IPS DF 6.9 (cell line): ENCODE measurements at regions not wholly inside any gene's neighbourhood (a gene's known extent, or its start where the extent isn't known, plus 50 kb on each side); places are given as distances from the start of the nearest gene placed in this dataset.

Experiments
- DNase-seq: peaks from one replicate; pipeline ENCODE4 v3.0.0-alpha.2; 2013; ENCODE audit warnings: low read depth, low spot score
- H3K27ac ChIP-seq: one replicate; pipeline ENCODE4 v1.5.1; 2013; ENCODE audit warnings: low read length, control low read depth
- H3K27me3 ChIP-seq: 2 replicates; pipeline ENCODE4 v1.6.1; 2013; ENCODE audit warnings: mild to moderate bottlenecking, low read length; ENCODE audit not compliant: control insufficient read depth, insufficient read depth
- H3K36me3 ChIP-seq: 2 replicates; pipeline ENCODE4 v1.6.1; 2013; ENCODE audit warnings: low read length; ENCODE audit not compliant: control insufficient read depth, insufficient read depth
- H3K4me1 ChIP-seq: 2 replicates; pipeline ENCODE4 v1.6.1; 2013; ENCODE audit warnings: low read length; ENCODE audit not compliant: control insufficient read depth, insufficient read depth
- H3K4me3 ChIP-seq: 2 replicates; pipeline ENCODE4 v1.5.1; 2013; ENCODE audit warnings: mild to moderate bottlenecking, low read length
- H3K9me3 ChIP-seq: 2 replicates; pipeline ENCODE4 v1.6.1; 2013; ENCODE audit warnings: low read length, inconsistent platforms; ENCODE audit not compliant: control insufficient read depth, insufficient read depth
- WGBS: extraction: QIAGEN DNeasy Blood & Tissue Kit; methylation state at CpG from one replicate; pipeline ENCODE4 v1.1.7; 2013; ENCODE audit warnings: mixed read lengths, missing lambda C conversion rate; ENCODE audit not compliant: insufficient read length, insufficient coverage; 5-methylcytosine and 5-hydroxymethylcytosine counted together

DNA sequence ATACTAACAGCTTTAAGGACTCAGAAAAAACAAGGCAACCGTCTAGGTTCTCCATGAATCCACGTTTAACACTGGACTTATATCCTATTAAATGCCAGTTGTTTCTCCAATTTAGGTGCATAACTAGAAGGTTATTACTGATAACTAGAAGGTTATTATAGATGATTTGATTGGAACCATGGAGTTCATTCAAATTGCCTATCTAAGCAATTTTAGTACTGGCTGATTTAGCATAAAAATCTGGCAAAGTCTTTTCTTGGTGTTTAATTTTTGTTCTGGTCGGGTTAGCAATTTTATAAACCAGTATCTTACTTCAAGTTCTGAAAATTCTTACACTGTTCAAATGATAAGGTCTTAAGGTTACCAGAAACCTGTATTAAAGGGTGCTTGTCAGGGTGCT lies 672.8 kb upstream of the GNPDA2 start:
- Histone ChIP-seq H3K27me3 (no peaks in the 10 kb centered on the region), H3K4me3 (no peak overlapping the region), H3K9me3 (no peaks in the 10 kb centered on the region), H3K4me1 (no peaks in the 10 kb centered on the region), H3K36me3 (no peaks in the 10 kb centered on the region), H3K27ac (no peak overlapping the region)
- WGBS: no CpG with 5 or more reads among the region's 3 CpGs
- DNase-seq: no peak

DNA sequence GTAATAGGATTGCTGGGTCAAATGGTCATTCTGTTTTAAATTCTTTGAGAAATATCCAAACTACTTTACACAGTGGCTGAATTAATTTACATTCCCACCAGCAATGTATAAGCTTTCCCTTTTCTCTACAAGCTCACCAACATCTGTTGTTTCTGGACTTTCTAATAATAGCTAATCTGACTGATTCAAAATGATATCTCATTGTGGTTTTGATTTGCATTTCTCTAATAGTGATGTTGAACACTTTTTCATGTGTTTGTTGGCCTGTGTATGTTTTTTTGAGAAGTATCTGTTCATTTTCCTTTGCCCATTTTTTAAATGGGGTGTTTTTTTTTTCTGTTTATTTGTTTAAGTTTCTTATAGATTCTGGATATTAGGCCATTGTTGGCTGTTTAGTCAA lies 659.0 kb upstream of the GNPDA2 start:
- Histone ChIP-seq H3K4me1 (no peaks in the 10 kb centered on the region), H3K9me3 (no peaks in the 10 kb centered on the region), H3K4me3 (no peak overlapping the region), H3K27me3 (no peaks in the 10 kb centered on the region), H3K27ac (no peak overlapping the region), H3K36me3 (no peaks in the 10 kb centered on the region)
- no peak for DNase-seq

GRCh38 chr4:45370408-45370807 lies 644.1 kb upstream of the GNPDA2 start:
- WGBS: no CpG with 5 or more reads among the region's 2 CpGs
- DNase-seq: no peak

GRCh38 chr4:45368832-45369231 lies 642.5 kb upstream of the GNPDA2 start:
- 100% methylated on average over 1 of the region's 1 CpG for WGBS
- no peak overlapping the region for H3K27ac ChIP-seq
- DNase-seq: no peak
- H3K36me3 ChIP-seq: no peaks in the 10 kb centered on the region
- no peak overlapping the region for H3K4me3 ChIP-seq
- H3K4me1 ChIP-seq: no peaks in the 10 kb centered on the region
- H3K27me3 ChIP-seq: no peaks in the 10 kb centered on the region
- peaks cover 2% of the 10 kb centered on the region for H3K9me3 ChIP-seq

More at GRCh38 chr4:45370408-45370807, 644.1 kb upstream of the GNPDA2 start:
- no peaks in the 10 kb centered on the region for H3K27me3 ChIP-seq
- no peaks in the 10 kb centered on the region for H3K4me1 ChIP-seq
- no peaks in the 10 kb centered on the region for H3K36me3 ChIP-seq
- peaks cover 2% of the 10 kb centered on the region for H3K9me3 ChIP-seq
- H3K4me3 ChIP-seq: no peak overlapping the region
- no peak overlapping the region for H3K27ac ChIP-seq

DNA sequence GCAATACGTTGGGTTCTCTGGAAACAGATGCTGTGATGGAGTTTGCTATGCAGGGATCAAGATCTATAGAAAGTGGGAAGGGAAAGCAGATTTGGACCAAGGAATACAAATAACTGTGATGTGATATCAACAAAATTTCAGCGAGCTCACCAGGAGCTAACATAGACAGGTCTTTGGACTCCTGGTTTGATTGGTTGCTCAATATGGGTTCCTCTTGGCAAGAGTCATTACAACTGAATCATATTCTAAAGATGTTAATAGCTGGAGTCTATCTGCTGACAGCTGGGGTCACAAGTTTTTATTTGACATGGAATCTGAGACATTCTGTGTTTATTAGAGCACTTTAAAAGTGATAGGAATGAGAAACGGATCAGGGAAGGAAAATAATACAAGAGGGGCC lies 637.6 kb upstream of the GNPDA2 start:
- WGBS: no CpG with 5 or more reads among the region's 3 CpGs
- peaks cover 3% of the 10 kb centered on the region for H3K9me3 ChIP-seq
- no peaks in the 10 kb centered on the region for H3K27me3 ChIP-seq
- H3K4me3 ChIP-seq: no peak overlapping the region
- no peaks in the 10 kb centered on the region for H3K36me3 ChIP-seq
- H3K27ac ChIP-seq: no peak overlapping the region
- H3K4me1 ChIP-seq: no peaks in the 10 kb centered on the region
- DNase-seq: no peak

- no peaks in the 10 kb centered on the region for H3K36me3 ChIP-seq
- H3K27me3 ChIP-seq: no peaks in the 10 kb centered on the region
- peaks cover 3% of the 10 kb centered on the region for H3K9me3 ChIP-seq
- H3K4me3 ChIP-seq: no peak overlapping the region
- no peak overlapping the region for H3K27ac ChIP-seq
- no peak for DNase-seq
- WGBS: no CpG with 5 or more reads among the region's 3 CpGs
- H3K4me1 ChIP-seq: no peaks in the 10 kb centered on the region
These were observed 632.5 kb upstream of the GNPDA2 start for GRCh38 chr4:45358573-45359506.

GRCh38 chr4:45353161-45353560 lies 626.8 kb upstream of the GNPDA2 start:
- Histone ChIP-seq H3K36me3 (no peaks in the 10 kb centered on the region), H3K27me3 (no peaks in the 10 kb centered on the region), H3K27ac (no peak overlapping the region), H3K4me1 (no peaks in the 10 kb centered on the region), H3K9me3 (no peaks in the 10 kb centered on the region), H3K4me3 (no peak overlapping the region)
- DNase-seq: no peak

DNA sequence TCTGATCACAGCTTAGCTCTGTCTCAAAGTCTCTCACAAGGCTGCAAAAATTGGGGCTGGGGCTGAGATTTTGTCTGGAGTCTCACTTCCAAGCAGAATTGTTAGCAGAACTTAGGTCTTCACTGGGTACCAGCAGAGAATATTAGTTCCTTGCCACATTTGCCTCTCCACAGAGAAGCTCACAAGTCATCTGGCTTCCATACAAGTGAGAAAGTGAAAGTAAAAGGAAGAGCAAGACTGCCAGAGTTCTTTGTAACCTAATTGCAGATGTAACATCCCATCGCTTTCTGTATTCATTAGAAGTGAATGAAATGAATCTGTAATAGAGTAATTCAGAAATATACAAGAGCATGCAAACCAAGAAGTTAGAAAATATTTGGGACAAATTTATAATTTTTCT lies 624.1 kb upstream of the GNPDA2 start:
- WGBS: no CpG with 5 or more reads among the region's 1 CpG

GRCh38 chr4:45349859-45350258 lies 623.5 kb upstream of the GNPDA2 start:
- no peaks in the 10 kb centered on the region for H3K27me3 ChIP-seq
- H3K4me3 ChIP-seq: no peak overlapping the region
- no peaks in the 10 kb centered on the region for H3K9me3 ChIP-seq
- H3K4me1 ChIP-seq: no peaks in the 10 kb centered on the region
- H3K36me3 ChIP-seq: no peaks in the 10 kb centered on the region
- WGBS: no CpG with 5 or more reads among the region's 1 CpG
- H3K27ac ChIP-seq: no peak overlapping the region
- no peak for DNase-seq

More for the DNA sequence above, 624.1 kb upstream of the GNPDA2 start:
- no peaks in the 10 kb centered on the region for H3K36me3 ChIP-seq
- no peak overlapping the region for H3K27ac ChIP-seq
- no peak overlapping the region for H3K4me3 ChIP-seq
- no peaks in the 10 kb centered on the region for H3K9me3 ChIP-seq
- DNase-seq: no peak
- H3K4me1 ChIP-seq: no peaks in the 10 kb centered on the region
- no peaks in the 10 kb centered on the region for H3K27me3 ChIP-seq

DNA sequence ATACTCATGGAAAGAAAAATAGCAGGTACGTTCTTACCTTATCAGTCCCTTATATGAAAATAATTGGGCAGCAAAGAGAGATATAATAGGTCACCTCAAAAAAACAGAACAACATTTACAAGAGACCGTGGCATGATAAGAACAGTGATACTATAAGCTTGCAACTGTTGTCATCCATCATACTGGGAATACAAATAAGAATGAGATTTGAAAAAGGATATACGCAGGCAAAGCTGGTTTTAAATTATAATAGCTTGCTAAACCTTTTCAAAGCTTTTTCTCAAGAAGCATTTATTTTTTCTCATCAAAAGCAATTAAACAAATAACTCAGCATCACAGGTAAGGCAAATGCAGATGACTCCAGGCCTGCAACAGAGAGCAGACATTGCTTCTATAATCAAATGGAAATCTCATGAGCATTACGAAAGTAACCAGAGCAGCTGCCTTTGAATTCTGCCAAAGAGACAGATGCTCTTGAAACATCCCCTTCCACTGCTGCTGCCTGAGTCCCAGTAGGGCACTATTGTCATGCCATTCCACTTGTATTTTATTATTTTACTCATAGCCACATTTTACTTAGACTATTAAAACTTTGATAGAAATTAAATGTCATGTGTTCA lies 620.6 kb upstream of the GNPDA2 start:
- no peak for DNase-seq
- Histone ChIP-seq H3K36me3 (no peaks in the 10 kb centered on the region), H3K4me1 (no peaks in the 10 kb centered on the region), H3K27ac (no peak overlapping the region), H3K27me3 (no peaks in the 10 kb centered on the region), H3K4me3 (no peak overlapping the region), H3K9me3 (no peaks in the 10 kb centered on the region)
- no CpG with 5 or more reads among the region's 4 CpGs for WGBS

- no peaks in the 10 kb centered on the region for H3K36me3 ChIP-seq
- no peaks in the 10 kb centered on the region for H3K27me3 ChIP-seq
- DNase-seq: no peak
- H3K9me3 ChIP-seq: no peaks in the 10 kb centered on the region
- H3K4me3 ChIP-seq: no peak overlapping the region
- H3K4me1 ChIP-seq: no peaks in the 10 kb centered on the region
- H3K27ac ChIP-seq: no peak overlapping the region
- WGBS: no CpG with 5 or more reads among the region's 5 CpGs
These were observed 619.2 kb upstream of the GNPDA2 start for GRCh38 chr4:45345558-45345957.
